ENCODE measurements at regions not wholly inside any gene's neighbourhood (a gene's known extent, or its start where the extent isn't known, plus 50 kb on each side); places are given as distances from the start of the nearest gene placed in this dataset.

DNA sequence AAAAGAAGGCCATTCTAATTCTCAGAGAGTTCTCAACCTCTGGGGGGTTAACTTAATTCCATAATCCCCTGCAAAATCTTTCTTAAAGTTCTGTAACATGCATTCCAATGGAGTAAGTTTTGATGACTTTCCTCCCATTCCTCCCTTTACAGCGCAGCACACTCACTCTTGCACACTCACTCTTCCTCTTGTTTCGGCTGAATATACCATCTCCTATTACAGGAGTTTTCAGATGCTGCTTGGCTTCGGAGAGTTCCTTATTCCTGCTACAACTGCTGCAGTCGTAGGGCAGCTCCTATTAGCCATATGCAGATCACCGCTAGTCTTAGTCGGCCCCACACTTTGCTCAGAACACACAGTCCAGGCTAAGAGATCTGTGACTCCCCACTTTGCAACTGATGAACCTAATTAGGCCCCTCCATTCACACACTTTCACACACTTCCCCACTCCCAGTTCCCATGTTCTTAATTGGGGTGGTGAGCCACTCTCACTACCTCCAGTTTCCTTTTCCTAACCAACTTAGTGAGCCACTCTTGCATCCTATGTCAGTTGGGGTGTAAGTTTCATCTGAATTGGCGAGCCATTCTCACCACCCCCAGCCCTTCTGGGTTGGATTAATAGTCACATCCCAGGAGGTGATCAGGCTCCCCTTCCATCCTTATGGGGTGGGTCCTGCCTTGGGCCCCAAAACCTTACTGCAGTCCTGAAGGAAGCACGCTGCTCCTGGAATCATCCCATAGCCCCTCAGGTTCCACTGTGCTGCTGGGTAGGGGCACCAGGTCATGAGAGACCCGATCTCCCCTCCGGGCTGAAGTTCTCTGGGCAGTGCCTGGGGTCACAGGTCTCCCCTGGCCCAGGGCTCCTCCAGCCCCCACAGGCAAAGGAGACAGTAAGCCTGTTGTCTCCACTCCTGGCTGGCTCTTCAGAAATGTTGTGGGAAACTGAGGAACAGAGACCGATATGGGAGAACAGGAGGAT lies 53.9 kb downstream of the OR10H4 start (continued):
- TF ChIP-seq, protein P1, sequence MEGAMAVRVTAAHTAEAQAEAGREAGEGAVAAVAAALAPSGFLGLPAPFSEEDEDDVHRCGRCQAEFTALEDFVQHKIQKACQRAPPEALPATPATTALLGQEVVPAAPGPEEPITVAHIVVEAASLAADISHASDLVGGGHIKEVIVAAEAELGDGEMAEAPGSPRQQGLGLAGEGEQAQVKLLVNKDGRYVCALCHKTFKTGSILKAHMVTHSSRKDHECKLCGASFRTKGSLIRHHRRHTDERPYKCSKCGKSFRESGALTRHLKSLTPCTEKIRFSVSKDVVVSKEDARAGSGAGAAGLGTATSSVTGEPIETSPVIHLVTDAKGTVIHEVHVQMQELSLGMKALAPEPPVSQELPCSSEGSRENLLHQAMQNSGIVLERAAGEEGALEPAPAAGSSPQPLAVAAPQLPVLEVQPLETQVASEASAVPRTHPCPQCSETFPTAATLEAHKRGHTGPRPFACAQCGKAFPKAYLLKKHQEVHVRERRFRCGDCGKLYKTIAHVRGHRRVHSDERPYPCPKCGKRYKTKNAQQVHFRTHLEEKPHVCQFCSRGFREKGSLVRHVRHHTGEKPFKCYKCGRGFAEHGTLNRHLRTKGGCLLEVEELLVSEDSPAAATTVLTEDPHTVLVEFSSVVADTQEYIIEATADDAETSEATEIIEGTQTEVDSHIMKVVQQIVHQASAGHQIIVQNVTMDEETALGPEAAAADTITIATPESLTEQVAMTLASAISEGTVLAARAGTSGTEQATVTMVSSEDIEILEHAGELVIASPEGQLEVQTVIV (IDR thresholded peaks at IDR 0.05; ENCODE audit: borderline replicate concordance, partially characterized antibody): no peak
- TF ChIP-seq POLR2A (IDR thresholded peaks at IDR 0.05; ENCODE audit: low read depth, low read length) (no peak), MXI1 (IDR thresholded peaks at IDR 0.05; ENCODE audit: low read depth, low read length) (no peak), TBL1XR1 (IDR thresholded peaks at IDR 0.05; ENCODE audit: low read depth, low read length) (no peak), IRF4 (IDR thresholded peaks at IDR 0.05; ENCODE audit: low read depth, low read length) (no peak), SMARCA5 (IDR thresholded peaks at IDR 0.05) (no peak), WRNIP1 (IDR thresholded peaks at IDR 0.05; ENCODE audit: borderline replicate concordance, low read depth, low read length) (no peak), NFYB (IDR thresholded peaks at IDR 0.05; ENCODE audit: insufficient read depth, low read depth, low read length) (no peak), ESRRA (IDR thresholded peaks at IDR 0.05; ENCODE audit: low read length) (no peak), POLR2AphosphoS5 (IDR thresholded peaks at IDR 0.05; ENCODE audit: low read length) (no peak)
- TF ChIP-seq, protein P2, sequence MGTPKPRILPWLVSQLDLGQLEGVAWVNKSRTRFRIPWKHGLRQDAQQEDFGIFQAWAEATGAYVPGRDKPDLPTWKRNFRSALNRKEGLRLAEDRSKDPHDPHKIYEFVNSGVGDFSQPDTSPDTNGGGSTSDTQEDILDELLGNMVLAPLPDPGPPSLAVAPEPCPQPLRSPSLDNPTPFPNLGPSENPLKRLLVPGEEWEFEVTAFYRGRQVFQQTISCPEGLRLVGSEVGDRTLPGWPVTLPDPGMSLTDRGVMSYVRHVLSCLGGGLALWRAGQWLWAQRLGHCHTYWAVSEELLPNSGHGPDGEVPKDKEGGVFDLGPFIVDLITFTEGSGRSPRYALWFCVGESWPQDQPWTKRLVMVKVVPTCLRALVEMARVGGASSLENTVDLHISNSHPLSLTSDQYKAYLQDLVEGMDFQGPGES (IDR thresholded peaks at IDR 0.05): no peak
- TF ChIP-seq, protein P3, sequence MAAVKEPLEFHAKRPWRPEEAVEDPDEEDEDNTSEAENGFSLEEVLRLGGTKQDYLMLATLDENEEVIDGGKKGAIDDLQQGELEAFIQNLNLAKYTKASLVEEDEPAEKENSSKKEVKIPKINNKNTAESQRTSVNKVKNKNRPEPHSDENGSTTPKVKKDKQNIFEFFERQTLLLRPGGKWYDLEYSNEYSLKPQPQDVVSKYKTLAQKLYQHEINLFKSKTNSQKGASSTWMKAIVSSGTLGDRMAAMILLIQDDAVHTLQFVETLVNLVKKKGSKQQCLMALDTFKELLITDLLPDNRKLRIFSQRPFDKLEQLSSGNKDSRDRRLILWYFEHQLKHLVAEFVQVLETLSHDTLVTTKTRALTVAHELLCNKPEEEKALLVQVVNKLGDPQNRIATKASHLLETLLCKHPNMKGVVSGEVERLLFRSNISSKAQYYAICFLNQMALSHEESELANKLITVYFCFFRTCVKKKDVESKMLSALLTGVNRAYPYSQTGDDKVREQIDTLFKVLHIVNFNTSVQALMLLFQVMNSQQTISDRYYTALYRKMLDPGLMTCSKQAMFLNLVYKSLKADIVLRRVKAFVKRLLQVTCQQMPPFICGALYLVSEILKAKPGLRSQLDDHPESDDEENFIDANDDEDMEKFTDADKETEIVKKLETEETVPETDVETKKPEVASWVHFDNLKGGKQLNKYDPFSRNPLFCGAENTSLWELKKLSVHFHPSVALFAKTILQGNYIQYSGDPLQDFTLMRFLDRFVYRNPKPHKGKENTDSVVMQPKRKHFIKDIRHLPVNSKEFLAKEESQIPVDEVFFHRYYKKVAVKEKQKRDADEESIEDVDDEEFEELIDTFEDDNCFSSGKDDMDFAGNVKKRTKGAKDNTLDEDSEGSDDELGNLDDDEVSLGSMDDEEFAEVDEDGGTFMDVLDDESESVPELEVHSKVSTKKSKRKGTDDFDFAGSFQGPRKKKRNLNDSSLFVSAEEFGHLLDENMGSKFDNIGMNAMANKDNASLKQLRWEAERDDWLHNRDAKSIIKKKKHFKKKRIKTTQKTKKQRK (IDR thresholded peaks at IDR 0.05; ENCODE audit: low read depth, low read length): no peak
- TF ChIP-seq, protein P4, sequence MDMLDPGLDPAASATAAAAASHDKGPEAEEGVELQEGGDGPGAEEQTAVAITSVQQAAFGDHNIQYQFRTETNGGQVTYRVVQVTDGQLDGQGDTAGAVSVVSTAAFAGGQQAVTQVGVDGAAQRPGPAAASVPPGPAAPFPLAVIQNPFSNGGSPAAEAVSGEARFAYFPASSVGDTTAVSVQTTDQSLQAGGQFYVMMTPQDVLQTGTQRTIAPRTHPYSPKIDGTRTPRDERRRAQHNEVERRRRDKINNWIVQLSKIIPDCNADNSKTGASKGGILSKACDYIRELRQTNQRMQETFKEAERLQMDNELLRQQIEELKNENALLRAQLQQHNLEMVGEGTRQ (IDR thresholded peaks at IDR 0.05; ENCODE audit: borderline replicate concordance, low read depth, low read length): no peak
